Epithelial cell of proximal tubule (primary cell): ENCODE measurements at regions not wholly inside any gene's neighbourhood (a gene's known extent, or its start where the extent isn't known, plus 50 kb on each side); places are given as distances from the start of the nearest gene placed in this dataset.

Experiments
- DNase-seq: peaks from one replicate; pipeline ENCODE4 v3.0.0-alpha.2; 2011; ENCODE audit warnings: low read depth
- H3K4me3 ChIP-seq: 2 replicates; pipeline ENCODE4 v1.5.1; 2011; ENCODE audit warnings: low read depth, mild to moderate bottlenecking, low read length
- TF ChIP-seq, protein P1 (sequence below): conservative IDR thresholded peaks from 2 replicates; pipeline ENCODE4 v1.5.1; 2012; ENCODE audit warnings: low read depth, mild to moderate bottlenecking, low read length

DNA sequence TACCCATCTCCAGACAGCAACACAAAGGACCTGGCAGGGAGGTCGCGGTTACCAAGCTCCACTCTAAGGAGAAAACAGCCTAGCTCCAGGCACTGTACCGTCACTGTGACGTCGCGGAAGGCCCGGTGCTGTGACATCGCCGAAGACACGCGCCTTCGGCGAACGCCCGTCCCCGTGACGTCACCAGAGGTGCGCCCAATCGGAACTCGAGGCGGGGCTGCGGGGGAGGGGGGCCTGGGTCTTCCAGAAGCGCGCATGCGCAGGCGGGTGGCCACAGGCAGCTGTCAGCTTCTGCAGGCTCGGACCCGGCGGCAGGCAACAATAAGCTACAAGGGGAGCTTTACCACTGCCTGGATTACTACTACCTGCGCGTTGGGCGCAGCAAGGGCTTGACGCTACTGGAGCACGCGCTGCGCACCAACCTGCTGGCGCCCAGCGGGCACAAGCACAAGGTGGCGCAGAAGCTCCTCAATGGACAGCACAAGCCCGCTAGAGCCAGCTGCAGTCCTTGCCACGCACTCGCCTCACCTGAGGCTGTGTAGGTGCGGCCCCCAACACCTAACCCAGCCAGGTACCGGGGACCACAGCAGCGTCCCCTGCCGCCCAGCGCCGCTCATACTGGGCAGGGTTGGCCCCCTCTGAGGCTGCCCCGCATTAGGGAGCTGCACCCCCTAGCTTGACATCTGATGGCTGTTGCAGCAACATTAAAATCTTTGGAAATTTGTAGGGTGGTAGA is 208.4 kb downstream of the TPST1 start:
- TF ChIP-seq, protein P1, sequence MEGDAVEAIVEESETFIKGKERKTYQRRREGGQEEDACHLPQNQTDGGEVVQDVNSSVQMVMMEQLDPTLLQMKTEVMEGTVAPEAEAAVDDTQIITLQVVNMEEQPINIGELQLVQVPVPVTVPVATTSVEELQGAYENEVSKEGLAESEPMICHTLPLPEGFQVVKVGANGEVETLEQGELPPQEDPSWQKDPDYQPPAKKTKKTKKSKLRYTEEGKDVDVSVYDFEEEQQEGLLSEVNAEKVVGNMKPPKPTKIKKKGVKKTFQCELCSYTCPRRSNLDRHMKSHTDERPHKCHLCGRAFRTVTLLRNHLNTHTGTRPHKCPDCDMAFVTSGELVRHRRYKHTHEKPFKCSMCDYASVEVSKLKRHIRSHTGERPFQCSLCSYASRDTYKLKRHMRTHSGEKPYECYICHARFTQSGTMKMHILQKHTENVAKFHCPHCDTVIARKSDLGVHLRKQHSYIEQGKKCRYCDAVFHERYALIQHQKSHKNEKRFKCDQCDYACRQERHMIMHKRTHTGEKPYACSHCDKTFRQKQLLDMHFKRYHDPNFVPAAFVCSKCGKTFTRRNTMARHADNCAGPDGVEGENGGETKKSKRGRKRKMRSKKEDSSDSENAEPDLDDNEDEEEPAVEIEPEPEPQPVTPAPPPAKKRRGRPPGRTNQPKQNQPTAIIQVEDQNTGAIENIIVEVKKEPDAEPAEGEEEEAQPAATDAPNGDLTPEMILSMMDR: peak; percentile 55
- H3K4me3 ChIP-seq: peak overlapping the region; percentile 60
- DNase-seq: no peak

DNA sequence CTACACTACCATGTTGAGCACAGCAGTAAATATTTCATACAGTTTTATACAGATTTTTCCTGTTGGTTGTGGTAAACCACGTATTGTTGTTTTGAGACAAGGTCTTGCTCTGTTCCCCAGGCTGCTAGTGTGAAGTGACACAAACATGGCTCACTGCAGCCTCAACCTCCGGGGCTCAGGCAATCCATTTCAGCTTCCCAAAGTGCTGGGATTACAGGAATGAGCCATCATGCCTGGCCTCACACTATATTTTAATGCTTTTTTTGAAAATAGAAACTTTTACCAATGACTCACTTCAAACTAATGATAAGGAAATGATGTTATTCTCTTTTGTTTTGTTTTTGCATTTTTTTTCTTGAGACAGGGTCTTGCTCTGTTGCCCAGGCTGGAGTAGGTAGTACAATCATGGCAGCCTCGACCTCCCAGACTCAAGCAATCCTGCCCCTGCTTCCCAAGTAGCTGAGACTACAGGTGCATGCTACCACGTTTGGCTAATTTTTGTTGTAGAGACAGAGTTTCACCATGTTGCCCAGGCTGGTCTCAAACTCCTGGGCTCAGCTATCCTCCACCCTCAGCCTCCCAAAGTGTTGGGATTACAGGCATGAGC is 210.6 kb downstream of the TPST1 start:
- TF ChIP-seq, protein P1: no peak
- no peak for DNase-seq
- no peak overlapping the region for H3K4me3 ChIP-seq

DNA sequence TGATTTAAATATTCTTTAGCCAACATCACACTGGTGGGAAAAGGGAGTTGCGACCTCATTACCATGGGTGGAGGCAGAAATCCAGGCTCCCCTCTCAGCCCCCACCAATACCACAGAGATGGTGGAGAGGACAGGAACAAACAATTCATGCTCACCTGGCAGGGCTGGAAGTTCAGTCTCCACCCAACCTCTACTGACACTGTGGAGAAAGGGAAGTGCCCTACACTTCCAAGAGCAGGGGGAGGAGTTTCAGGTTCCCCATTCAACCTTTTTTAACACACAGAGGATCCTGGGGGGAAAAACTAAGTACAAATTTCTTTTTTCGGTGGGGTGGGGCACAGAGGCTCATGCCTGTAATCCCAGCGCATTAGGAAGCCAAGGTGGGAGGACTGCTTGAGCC is 210.1 kb upstream of the KCTD7 start:
- no peak for DNase-seq
- H3K4me3 ChIP-seq: no peak overlapping the region
- TF ChIP-seq, protein P1: no peak

GRCh38 chr7:66419210-66419609 is 209.5 kb upstream of the KCTD7 start:
- no peak for DNase-seq
- no peak overlapping the region for H3K4me3 ChIP-seq
- TF ChIP-seq, protein P1: no peak

DNA sequence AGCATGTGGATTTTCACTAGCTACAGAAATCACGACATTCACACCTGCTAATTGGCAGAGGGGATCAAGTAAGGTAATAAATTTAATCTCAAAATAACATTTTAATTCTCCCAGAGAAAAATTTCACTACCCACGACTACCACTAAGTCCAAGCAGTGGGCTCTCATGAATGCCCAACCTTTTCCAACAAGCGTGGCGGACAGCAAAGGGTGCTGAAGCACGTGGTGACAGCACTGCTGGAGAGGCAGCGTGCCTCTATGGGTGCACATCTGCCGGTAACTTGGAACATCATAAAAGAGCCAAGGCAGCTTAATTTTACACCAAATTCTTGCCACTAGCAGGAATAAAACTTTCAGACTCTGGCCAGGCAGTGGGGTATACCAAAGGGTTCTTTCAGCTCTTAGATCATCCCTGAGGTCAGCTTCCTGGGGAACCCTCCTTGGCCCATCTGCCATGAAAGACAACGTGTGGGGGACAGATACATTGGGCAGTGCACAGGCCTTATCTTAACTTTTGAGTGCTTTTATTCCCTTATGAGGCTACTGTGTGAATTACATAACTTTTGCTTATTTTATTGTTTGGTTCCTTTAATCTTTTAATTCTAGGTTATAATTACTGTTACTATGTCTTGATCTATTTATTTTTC is 206.7 kb upstream of the KCTD7 start:
- TF ChIP-seq, protein P1: no peak
- H3K4me3 ChIP-seq: no peak overlapping the region
- DNase-seq: no peak

- no peak overlapping the region for H3K4me3 ChIP-seq
- no peak for DNase-seq
- TF ChIP-seq, protein P1: no peak
Measured at GRCh38 chr7:66423729-66424128, 205.0 kb upstream of the KCTD7 start.

- TF ChIP-seq, protein P1: no peak
- no peak for DNase-seq
- H3K4me3 ChIP-seq: no peak overlapping the region
Measured at GRCh38 chr7:66426332-66426731, 202.3 kb upstream of the KCTD7 start.
